ENCODE measurements at regions not wholly inside any gene's neighbourhood (a gene's known extent, or its start where the extent isn't known, plus 50 kb on each side); places are given as distances from the start of the nearest gene placed in this dataset.
A peak's percentile ranks its signal among the peaks of the same experiment; 100 is the strongest.

DNA sequence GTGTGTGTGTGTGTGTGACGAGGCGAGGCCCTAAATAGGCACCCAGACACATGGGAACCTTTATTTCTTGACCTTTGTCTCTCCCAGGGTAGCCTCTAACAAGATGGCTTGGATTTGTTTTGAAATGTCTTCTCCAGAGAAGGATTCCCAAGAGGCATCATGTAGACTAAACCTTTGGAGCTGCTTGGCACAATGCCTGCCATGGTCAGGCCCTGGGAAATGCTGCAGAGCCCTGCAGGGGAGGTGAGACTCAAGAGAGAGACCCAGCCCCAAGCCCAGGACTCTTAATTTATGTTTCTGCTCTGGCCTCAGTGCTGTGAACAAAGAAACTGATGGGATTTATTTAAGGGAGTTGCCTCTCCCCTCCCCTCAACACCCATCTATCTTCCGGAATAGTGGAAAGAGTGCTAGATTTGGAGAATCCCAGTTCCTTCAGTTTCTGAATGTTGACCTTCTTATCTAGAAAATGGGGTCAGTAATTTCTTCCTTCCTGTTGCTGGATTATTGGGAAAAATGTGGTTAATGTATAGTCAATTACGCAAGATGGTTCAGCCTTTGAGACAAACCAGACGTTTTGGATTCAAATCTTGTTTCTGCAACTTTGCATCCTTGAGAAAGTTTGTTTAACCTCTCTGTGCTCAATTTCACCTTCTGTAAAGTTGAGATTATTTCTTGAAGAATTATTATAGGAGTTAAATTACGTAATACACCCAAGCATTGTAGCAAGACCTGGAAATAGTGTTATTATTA lies 434.8 kb downstream of the MAFB start:
- H3K4me3 ChIP-seq (ENCODE audit: low read length) = no peak overlapping the region
- TF ChIP-seq CTCF (IDR thresholded peaks at IDR 0.05; ENCODE audit: insufficient read depth, low read depth, low read length, missing control alignments) = no peak
- no peak for DNase-seq (ENCODE audit: low read depth)

DNA sequence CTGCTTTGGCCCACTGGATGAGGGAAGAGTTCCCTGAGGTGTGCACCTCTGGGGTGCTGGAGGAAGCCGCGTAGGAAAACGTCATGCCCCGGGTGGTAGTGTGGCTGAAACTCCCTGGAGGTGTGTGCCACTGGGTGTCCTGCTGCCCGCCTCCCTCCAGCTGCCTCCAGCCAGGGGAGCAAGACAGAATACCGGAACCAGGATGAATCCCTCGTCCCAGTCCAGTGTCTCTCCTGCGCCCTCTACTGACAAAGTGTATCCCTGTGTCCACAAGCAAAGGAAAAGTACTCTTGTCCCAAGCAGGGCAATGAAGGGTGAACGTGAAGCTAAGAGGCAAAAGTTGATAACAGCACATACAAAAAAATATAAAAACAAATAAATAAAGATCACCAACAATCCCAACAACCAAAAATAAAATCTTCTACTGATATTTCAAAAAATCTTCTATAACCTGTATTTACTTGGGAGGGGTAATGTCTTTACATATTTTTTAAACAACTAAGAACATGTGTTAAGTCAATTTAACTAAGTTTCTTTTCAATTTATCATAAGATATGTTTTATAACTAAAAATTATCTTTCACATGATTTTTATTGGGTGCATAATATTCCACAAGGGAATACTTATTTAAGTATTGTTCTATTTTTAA lies 437.6 kb downstream of the MAFB start:
- TF ChIP-seq CTCF (IDR thresholded peaks at IDR 0.05; ENCODE audit: insufficient read depth, low read depth, low read length, missing control alignments) = peak; percentile 86
- DNase-seq (ENCODE audit: low read depth) = peak; percentile 74
- no peak overlapping the region for H3K4me3 ChIP-seq (ENCODE audit: low read length)

DNA sequence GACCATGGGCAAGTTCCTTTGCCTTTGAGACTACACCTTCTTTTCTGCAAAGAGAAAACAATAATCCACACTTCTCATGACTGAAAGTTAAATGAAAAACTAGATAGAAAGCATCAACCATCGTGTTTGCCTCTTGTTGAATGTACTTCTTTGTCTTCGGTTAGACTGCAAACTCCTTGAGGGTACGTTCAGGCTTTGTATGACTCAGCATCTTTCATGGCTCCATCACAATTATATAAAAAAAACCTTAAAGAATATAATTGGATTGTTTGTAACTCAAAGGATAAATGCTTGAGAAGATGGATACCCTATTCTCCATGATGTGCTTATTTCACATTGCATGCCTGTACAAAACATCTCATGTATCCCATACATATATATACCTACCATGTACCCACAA lies 439.2 kb downstream of the MAFB start:
- DNase-seq (ENCODE audit: low read depth) = no peak
- no peak overlapping the region for H3K4me3 ChIP-seq (ENCODE audit: low read length)
- TF ChIP-seq CTCF (IDR thresholded peaks at IDR 0.05; ENCODE audit: insufficient read depth, low read depth, low read length, missing control alignments) = no peak

DNA sequence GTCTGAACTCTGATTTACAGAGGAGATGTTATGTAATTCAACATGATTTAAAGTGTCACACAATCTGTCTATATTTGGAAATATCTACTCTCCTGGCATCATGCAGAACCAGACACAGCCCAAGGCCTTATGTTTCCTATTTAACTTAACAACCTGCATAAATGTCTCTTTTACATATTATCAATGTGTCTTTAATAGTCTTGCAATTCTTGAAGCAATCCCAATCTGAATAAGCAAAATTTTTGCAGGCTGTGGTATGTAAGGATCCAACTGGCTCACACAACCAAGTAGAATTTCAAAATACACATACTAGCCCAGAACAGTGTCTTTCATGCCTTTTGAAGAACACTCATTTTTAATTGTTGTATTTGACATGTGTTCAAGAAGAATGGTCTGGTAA lies 443.2 kb downstream of the MAFB start:
- no peak overlapping the region for H3K4me3 ChIP-seq (ENCODE audit: low read length)
- no peak for DNase-seq (ENCODE audit: low read depth)
- no peak for TF ChIP-seq CTCF (IDR thresholded peaks at IDR 0.05; ENCODE audit: insufficient read depth, low read depth, low read length, missing control alignments)

DNA sequence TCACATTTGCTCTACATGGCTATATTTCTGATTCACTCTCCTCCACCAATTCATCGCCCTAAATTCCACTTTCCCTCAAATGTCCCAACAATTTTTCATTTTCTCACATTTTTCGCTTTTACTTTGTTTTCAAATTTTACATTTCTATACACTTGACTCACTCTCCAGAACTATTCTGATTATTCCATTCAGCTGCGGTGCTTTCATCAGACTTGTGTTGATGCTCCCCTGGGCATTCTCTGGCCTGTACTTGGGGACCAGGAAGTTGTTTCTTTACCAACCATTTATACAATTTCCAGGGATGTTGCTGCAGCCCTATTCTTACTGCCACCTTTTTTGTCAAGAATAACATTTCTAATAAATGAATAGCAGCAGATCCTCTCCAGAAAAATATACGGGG lies 444.8 kb downstream of the MAFB start:
- DNase-seq (ENCODE audit: low read depth) = no peak
- no peak for TF ChIP-seq CTCF (IDR thresholded peaks at IDR 0.05; ENCODE audit: insufficient read depth, low read depth, low read length, missing control alignments)
- no peak overlapping the region for H3K4me3 ChIP-seq (ENCODE audit: low read length)

GRCh38 chr20:40241596-40242343 lies 447.3 kb downstream of the MAFB start:
- H3K4me3 ChIP-seq (ENCODE audit: low read length) = no peak overlapping the region
- DNase-seq (ENCODE audit: low read depth) = no peak
- TF ChIP-seq CTCF (IDR thresholded peaks at IDR 0.05; ENCODE audit: insufficient read depth, low read depth, low read length, missing control alignments) = no peak

All from epithelial cell of esophagus (primary cell).